ENCODE measurements at regions not wholly inside any gene's neighbourhood (a gene's known extent, or its start where the extent isn't known, plus 50 kb on each side); places are given as distances from the start of the nearest gene placed in this dataset.

DNA sequence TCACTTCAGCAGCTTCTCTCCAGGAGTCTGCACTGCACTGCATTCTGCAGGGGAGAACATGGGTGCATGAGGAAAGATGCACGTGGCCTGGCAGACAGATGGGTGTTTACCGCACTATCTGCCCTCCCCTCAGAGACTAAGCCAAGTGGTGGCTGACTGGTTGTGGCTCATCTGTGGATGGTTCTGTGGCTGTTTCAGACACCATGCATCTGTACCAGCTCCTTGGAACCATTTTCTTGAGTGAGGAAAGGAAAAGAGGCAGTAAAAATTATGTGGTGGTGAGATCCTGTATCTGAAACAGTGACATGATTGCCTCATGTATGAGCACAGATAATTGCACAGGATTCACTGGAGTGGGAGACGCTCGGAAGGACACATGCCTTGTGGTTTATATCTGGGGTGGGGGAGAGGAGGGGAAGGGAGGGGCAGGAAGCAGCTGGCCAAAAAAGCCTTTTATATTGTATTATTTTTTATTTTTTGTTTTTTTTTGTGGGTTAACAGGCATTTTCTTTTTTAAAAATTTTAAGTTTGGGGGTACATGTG lies 161.7 kb downstream of the ERMARD start:
- H3K36me3 ChIP-seq, result no peaks in the 10 kb centered on the region
- H3K27me3 ChIP-seq, result no peaks in the 10 kb centered on the region
- H3K4me1 ChIP-seq (ENCODE audit: control insufficient read depth in 1 of 2, insufficient read depth in 1 of 2, low read depth in 1 of 2, low read length in 1 of 2), result no peaks in the 10 kb centered on the region
- no peak overlapping the region for H3K4me3 ChIP-seq (ENCODE audit: low read depth in 1 of 2, low read length in 1 of 2)
- TF ChIP-seq, protein P1, sequence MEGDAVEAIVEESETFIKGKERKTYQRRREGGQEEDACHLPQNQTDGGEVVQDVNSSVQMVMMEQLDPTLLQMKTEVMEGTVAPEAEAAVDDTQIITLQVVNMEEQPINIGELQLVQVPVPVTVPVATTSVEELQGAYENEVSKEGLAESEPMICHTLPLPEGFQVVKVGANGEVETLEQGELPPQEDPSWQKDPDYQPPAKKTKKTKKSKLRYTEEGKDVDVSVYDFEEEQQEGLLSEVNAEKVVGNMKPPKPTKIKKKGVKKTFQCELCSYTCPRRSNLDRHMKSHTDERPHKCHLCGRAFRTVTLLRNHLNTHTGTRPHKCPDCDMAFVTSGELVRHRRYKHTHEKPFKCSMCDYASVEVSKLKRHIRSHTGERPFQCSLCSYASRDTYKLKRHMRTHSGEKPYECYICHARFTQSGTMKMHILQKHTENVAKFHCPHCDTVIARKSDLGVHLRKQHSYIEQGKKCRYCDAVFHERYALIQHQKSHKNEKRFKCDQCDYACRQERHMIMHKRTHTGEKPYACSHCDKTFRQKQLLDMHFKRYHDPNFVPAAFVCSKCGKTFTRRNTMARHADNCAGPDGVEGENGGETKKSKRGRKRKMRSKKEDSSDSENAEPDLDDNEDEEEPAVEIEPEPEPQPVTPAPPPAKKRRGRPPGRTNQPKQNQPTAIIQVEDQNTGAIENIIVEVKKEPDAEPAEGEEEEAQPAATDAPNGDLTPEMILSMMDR (IDR thresholded peaks at IDR 0.05), result no peak
- H3K27ac ChIP-seq, result no peak overlapping the region
- no peaks in the 10 kb centered on the region for H3K9me3 ChIP-seq

DNA sequence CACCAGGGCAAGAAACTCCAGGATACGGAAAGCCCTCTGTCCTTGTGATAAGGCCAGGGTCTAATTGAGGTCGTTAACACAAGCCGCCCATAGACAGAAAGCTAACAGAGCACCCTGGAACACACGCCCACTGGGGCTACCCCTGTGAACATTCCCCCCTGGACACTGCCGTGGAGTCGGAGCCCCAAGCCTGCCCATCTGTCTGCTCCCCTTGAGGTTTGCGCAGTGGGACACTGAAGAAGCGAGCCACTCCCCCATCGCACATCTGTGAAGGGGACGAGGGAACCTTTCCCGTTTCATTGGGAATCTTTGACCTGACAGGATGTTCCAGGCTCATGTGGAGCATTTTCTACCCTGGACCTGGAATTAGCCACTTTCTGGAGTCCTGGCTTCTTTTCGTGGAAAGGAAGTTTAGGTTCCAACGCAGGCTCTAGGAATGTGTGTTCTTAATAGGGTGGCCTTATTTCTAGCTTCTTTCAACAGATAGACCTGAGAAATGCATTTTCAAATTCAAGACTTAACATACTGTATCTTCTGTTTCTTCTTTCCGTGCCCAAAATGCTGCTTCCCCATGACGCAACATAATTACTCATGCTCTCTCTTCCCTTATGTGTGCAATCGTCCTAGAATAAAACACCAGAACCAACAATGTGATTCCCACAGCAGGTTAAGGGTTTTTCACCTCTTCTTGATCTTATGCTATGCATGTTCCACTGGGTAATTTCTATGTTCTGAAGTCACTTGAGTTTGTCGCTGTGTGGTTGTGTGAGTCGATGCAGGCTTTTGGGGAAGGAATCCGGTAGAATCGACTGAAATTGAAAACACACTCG lies 161.1 kb downstream of the ERMARD start:
- Histone ChIP-seq H3K36me3 (no peaks in the 10 kb centered on the region), H3K27me3 (no peaks in the 10 kb centered on the region), H3K4me1 (ENCODE audit: control insufficient read depth in 1 of 2, insufficient read depth in 1 of 2, low read depth in 1 of 2, low read length in 1 of 2) (no peaks in the 10 kb centered on the region), H3K9me3 (no peaks in the 10 kb centered on the region), H3K27ac (no peak overlapping the region), H3K4me3 (ENCODE audit: low read depth in 1 of 2, low read length in 1 of 2) (no peak overlapping the region)
- TF ChIP-seq, protein P1 (IDR thresholded peaks at IDR 0.05), result no peak

GRCh38 chr6:169911264-169912263 lies 160.1 kb downstream of the ERMARD start:
- no peak overlapping the region for H3K27ac ChIP-seq
- TF ChIP-seq, protein P1 (IDR thresholded peaks at IDR 0.05), result no peak

GRCh38 chr6:169909113-169909512 lies 157.7 kb downstream of the ERMARD start:
- Histone ChIP-seq H3K4me3 (ENCODE audit: low read depth in 1 of 2, low read length in 1 of 2) (no peak overlapping the region), H3K27me3 (no peaks in the 10 kb centered on the region), H3K27ac (no peak overlapping the region), H3K4me1 (ENCODE audit: control insufficient read depth in 1 of 2, insufficient read depth in 1 of 2, low read depth in 1 of 2, low read length in 1 of 2) (no peaks in the 10 kb centered on the region), H3K36me3 (no peaks in the 10 kb centered on the region), H3K9me3 (no peaks in the 10 kb centered on the region)
- TF ChIP-seq, protein P1 (IDR thresholded peaks at IDR 0.05), result no peak

More at GRCh38 chr6:169911264-169912263, 160.1 kb downstream of the ERMARD start:
- Histone ChIP-seq H3K9me3 (no peaks in the 10 kb centered on the region), H3K27me3 (no peaks in the 10 kb centered on the region), H3K36me3 (no peaks in the 10 kb centered on the region), H3K4me1 (ENCODE audit: control insufficient read depth in 1 of 2, insufficient read depth in 1 of 2, low read depth in 1 of 2, low read length in 1 of 2) (no peaks in the 10 kb centered on the region), H3K4me3 (ENCODE audit: low read depth in 1 of 2, low read length in 1 of 2) (no peak overlapping the region)

- Histone ChIP-seq H3K4me3 (ENCODE audit: low read depth in 1 of 2, low read length in 1 of 2) (no peak overlapping the region), H3K9me3 (no peaks in the 10 kb centered on the region), H3K4me1 (ENCODE audit: control insufficient read depth in 1 of 2, insufficient read depth in 1 of 2, low read depth in 1 of 2, low read length in 1 of 2) (no peaks in the 10 kb centered on the region), H3K27me3 (no peaks in the 10 kb centered on the region), H3K27ac (no peak overlapping the region), H3K36me3 (no peaks in the 10 kb centered on the region)
- TF ChIP-seq, protein P1 (IDR thresholded peaks at IDR 0.05), result no peak
Measured at GRCh38 chr6:169908403-169908933, 157.0 kb downstream of the ERMARD start.
